Inflammatory macrophage treated with lipopolysaccharide for 1 hour (primary cell): ENCODE measurements at regions not wholly inside any gene's neighbourhood (a gene's known extent, or its start where the extent isn't known, plus 50 kb on each side); places are given as distances from the start of the nearest gene placed in this dataset.
"Not testable (repeated sequence)": the region's sequence is repeated elsewhere in the genome, so short reads cannot be mapped to it uniquely, and the experiment has no call there.

Experiments used
- DNase-seq, 2 donors: peaks; one replicate each; pipeline ENCODE4 v3.0.0-alpha.2; 2020 to 2022

DNA sequence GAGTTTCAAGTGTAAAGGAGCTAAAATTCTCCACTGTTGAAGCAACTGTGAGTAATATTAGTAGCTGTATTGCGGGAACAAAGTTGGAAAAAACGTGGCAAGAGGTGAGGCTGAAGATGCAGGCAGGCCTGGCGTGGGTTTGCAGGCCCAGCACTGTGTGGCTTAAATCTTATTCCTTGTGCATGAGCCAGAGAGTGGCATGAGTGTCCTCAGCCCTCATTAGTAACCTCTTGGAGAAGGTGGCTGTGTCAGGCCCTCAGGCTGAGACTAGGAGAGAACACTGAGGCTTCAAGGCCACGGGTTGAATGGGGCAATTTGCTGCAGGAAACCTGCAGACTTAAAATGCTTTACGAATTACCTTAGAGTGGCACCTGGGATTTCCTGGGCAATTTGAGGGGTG lies 372.7 kb upstream of the CITED2 start:
- DNase-seq: no peak

DNA sequence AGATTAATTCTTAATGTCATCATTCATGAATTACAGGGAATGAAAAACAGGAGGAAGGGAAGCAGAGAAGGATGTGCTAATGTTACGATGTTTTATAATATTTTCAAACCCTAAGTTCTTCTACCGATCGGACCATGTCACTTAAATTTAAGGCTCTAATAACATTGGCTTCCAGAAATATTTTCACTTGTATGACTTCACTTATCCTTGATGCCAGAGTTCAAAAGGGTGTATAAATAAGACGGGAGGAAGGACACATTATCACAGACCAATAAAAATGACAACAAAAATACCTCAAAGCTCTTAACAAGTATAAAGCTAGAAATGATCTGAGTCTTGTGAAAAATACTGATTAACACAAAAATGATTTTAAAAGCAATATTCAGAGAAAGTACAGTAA lies 370.4 kb upstream of the CITED2 start:
- DNase-seq: no peak

DNA sequence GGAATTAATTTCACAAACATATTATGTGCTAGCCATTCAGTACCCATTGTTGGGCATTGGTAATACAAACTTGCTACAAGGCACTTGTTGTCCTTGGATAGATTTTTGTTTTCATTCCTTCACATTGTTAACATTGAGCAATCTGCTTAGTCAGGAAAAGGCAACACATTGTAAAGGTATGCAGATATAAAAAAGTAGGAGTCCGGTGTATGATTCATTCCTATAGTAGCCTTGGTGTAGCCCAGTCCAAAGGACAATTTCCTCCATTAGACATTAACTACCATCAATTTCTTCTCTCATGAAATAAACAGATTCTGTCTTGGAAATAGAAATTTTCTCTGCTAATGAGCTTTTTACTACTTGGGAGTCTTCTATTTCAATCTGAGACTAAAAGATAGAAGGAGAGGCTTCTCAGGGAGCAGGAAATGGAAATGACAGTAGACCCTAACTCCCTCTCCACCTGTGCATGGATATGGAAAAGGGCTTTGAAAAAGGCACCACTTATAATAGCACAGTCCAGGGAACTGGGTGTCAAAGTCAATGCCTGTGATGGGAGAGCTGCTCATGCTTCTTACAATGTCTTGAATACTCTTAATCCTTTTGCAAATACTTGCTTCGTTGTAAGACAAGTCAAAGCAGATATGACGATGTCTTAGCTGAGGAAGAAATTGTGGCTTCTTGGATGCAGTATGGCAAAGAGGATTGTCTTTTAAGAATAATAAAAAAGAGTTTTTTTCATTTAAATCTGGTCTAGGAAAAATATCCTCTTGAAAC lies 369.4 kb upstream of the CITED2 start:
- DNase-seq: no peak

DNA sequence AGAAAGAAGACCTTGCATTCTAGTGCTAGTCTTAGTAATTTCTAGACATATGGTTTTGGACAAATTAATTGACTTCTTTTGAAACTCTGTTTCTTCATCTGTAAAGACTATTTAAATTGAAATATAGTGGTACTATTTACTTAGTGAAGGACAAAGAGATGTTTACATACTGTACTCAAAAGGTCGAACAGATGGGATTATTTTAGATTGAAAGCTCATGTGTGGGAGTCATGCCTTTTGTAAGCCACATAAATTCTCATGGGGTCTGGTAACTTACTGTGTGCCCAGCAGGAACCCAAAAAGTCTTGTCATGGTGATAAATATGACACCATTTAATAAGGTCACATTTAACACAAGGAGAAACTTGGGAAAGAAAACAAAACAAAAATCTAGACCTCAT lies 368.2 kb upstream of the CITED2 start:
- DNase-seq: no peak

DNA sequence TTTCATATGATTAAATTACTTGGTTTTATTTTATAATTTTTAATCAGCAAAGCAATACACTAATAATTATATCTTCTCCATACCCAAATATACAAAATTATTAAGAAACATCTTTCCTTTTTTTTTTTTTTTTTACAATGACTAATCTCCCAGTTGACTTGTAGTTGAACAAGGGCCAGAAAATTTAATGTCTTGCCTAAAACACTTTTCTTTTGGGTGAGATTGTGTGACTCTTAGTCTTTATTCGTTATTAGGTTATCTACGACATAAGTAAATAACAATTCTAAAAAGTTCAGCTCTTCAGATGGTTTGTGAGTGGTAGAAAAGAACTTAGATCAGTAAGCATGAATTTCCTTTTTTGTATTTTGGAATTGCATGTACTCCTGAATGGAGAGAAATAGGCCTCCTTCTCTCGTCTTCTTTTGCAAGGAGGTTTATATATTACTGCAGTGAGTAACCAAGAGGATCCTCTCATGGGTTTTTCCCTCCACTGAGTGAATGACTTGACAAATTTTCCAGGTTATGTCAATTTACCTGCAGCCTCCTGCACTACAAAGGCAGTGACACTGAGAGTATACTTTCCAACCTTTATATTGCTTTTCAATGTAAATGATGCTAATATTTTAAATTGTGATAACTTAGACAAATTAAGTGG lies 364.5 kb upstream of the CITED2 start:
- DNase-seq: no peak

DNA sequence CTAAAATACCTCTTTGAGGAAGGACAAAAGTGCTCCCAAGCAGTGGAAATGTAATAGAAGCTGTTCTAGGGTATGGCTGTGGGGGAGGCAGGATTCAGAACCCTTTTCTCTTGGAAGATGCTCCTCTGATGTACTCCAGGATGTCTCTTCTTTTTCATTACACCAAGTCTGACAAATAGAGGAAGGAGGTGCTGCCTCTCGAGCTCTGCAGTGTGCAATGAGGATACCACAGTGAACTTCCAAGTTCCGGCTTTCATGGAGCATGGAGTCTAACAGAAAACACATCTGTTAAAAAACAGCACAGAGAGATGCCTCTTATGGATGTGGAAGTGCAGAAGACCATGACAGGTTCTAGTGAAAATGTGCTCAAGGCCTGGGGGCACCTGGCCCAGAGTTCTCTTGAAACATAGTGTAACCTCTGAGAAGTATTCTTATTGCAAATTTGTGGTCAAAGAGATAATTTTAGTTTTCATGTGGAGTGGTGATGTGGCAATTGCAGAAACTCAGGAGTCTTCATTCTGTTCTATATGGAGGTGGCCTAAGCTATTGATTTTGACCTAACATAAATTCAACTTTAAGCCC lies 362.0 kb upstream of the CITED2 start:
- DNase-seq: no peak

DNA sequence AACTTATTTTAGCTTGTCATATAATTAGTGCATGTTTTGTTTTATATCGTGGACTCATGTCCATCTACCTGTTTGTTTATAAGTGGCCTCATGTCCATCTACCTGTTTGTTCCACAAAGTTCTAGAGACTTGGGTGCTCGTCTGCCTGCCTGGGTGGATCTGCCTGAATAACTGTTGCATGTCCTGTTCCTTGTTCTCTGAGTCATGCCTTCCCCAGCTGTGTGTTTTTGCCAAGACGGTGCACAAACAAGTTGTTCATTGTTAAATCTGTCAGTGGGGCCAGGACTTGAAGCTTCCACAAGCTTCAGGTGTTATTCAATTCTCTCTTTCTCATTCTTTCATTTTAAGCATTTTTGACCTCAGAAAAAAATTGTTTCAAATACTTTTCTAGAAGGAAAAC lies 358.0 kb upstream of the CITED2 start:
- DNase-seq: no peak

DNA sequence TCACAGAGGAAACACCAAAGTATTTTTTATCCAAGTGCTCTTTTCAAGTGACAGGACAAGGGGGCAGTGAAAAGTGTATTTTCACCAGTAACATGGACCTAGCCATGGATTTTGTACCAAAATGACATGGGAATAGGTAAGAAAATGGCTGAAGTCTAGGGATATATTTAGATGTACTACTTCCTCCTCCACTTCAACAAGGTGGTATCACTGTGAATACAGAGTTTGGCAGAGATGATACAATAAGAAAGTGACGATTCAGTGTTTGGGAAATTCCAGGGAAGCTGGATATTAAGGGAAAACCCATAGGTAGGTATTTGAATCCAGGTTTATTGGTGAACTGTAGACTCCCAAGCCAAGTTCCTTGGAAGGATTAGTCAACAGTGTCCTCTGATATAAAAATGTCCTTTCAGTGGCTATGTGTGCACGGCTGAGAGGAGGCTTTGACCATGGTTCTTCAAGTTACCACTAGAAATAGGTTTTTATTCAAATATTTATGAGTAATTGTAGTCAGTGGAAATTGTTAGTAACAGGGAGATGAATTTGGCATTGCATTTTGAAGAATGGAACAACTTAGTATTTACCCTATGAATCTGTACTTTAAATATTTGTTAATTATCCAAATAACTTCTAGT lies 356.0 kb upstream of the CITED2 start:
- DNase-seq: no peak

DNA sequence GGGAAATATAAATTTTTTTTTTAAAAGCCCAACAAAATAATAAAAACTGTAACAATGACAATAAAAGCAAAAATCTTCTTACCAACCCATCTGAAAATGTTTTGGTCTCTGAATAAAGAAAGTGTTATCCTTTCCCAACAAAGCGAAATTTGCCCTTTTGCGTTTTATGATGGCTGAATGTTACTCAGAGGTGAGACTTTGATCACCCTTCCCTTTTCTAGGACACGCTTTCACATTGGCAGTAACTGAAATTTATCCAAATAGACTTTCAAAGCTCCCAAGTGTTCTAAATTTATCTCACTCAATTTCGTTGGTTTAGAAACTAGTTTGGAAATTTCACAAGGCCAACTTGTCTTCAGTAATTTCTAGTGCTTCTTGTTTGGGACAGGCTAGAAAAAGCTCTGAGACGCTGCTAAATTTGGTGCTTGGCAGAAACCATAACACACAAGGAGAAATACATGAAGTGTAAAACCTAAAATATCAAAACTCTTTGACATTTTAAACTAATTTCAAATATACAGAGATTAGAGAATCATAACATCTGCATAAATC lies 354.5 kb upstream of the CITED2 start:
- DNase-seq: no peak

DNA sequence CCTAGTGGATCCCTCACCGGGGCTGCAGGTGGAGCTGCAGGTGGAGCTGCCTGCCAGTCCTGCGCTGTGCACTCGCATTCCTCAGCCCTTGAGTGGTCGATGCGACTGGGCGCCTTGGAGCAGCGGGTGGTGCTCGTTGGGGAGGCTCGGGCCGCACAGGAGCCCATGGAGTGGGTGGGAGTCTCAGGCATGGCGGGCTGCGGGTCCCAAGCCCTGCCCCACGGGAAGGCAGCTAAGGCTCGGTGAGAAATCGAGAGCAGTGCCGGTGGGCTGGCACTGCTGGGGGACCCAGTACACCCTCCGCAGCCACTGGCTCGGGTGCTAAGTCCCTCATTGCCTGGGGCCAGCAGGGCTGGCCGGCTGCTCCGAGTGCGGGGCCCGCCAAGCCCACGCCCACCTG lies 351.8 kb upstream of the CITED2 start:
- DNase-seq: not testable (repeated sequence)

DNA sequence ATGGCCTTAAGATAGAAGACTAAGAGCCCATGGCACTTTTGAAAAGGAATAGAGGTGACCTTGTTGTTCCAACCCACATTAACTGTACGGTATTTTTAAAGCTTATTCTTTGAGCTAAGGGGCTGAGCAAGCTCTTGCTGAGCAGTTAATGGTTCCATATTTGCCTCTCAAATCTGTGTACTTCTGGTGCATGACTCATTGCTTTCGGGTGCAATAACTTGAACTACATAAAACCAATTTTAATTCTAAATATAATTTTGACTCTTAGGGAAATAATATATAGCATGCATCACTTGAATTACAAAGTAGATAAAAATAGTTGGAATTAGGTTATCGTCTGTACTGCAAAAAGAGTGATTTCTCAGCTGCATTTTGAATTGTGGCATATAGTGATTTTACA lies 348.1 kb upstream of the CITED2 start:
- DNase-seq: no peak

DNA sequence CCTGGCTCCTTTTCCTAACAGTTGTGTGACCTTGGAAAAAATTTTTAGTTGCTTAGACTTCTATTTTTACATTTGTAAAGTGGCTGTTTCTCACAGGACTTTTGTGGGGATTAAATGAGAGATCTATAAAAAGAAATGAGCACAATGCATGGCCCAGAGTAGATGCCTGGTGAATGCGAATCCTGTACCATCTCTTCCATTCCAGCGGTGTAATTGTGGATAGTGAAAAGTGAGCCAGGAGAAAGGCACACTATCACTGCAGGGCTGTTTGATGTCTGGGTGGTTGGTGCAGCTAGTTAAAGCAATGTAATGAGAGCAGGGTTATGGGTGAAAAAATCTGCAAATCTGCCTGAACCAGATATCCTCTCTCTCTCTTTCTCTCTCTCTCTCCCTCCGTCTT lies 347.5 kb upstream of the CITED2 start:
- no peak for DNase-seq

DNA sequence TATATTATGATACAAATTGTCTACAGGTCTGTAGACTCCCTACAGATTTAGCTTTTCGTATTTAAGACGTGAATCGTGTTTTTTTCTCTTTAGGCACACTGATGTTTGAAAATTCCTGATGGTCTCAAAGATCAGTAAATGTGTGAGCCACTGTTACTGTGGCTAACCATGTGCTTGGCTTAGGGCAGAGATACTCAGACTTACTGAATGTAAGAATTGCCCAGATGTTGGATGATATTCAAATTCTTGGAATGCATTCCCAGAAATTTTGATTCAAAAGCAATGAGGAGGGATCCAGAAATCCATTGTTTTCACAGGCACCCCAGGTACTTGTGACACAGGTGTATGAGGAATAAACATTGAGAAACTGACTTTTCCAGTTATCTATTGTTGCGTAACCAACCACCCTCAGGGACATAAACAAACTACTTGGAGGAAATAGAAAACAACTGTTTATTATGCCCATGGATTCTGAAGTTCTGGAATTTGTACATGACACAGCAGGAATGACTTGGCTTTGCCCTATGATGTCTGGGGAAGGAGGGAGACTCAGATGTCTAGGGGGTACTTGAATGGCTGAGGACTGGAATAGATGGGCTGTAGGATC lies 339.6 kb upstream of the CITED2 start:
- DNase-seq: no peak

DNA sequence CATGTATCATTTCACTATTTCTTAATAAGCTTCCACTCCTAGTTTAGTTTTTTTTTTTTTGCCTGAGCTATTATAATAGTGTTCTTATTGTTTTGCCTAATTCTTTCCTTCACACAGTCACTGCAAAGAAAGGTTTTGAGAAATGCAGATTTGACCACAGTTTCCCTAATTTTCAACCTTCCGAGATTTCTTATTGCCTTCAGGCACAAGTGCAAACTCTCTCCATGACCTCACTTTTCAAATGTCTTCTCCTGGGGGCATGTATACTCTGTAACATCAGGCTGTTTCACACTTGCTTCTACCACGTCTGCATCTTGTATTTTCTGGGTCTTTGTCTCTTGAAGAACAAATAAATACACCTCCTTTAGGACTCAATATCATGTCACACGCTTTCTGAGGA lies 339.0 kb upstream of the CITED2 start:
- DNase-seq: peak; percentile 62 to 69

DNA sequence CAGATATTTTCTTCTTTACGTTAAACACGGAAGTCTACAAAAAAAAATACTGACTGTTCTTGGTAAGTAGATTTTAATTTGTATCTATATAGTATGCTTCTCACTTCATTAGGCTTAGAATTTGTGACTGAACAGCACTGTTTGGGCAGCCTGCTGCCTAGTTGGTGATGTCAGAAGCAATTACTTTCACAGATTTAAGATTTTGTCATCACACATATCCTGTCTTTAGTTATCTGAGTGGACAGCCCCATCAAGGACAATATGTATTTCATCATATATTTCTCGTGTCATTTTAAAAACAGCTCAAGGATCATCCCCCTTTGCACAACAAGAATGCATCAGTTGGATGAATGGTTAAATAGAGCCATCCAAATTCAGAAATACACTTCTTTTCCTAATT lies 338.4 kb upstream of the CITED2 start:
- DNase-seq: no peak

DNA sequence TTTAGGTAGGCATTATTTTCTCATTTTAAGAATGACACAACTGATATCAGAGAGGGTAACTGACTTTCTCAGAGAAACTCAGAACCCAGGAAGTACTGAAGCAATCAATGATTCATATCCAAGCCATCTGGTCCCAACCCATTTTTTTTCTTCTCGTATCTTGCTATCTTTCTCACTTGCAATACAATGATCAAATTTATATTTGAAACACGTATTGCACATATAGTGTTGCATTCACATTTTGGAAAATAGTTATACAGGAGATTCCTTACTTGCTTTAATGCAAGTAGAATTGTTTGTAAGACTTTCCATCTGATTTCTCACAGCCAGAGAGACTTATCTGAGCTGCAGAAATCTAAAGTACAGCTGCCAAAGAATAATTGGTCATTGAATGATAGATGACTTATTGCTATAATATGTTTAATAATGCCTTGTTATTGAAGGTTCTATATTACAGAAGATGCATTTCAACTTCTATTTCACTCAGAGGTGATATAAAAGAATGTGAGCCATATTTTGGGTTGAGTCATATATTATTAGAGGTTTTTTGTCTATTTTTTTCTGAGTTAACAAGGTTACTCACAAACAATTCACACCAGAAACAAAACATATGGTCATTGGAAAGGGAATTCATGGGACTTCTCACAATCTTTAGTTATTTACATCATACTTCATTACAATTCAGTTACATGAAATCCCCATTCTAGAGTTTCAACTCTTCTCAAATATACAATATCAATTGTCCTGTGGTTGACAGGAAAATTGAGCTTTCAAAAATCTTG lies 337.5 kb upstream of the CITED2 start:
- DNase-seq: peak; percentile 27 to 35

DNA sequence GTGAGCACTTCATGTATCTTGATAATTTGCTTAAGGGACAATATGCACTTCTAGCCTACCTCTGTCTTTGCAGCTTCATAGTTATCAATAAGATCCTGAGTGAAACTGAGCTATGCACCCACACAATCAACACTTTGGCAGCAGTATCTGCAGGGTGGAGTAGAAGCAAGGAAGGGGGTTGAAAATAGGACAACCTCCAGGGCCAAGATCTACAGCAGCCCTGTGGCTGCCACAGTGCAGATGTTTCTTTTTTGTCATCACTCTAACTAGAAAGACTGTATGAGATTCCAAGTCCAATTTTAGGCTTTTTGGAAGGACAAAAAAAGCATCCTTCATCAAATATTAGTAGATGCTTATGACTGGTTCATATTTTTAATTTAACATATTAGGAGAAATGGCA lies 336.1 kb upstream of the CITED2 start:
- no peak for DNase-seq

DNA sequence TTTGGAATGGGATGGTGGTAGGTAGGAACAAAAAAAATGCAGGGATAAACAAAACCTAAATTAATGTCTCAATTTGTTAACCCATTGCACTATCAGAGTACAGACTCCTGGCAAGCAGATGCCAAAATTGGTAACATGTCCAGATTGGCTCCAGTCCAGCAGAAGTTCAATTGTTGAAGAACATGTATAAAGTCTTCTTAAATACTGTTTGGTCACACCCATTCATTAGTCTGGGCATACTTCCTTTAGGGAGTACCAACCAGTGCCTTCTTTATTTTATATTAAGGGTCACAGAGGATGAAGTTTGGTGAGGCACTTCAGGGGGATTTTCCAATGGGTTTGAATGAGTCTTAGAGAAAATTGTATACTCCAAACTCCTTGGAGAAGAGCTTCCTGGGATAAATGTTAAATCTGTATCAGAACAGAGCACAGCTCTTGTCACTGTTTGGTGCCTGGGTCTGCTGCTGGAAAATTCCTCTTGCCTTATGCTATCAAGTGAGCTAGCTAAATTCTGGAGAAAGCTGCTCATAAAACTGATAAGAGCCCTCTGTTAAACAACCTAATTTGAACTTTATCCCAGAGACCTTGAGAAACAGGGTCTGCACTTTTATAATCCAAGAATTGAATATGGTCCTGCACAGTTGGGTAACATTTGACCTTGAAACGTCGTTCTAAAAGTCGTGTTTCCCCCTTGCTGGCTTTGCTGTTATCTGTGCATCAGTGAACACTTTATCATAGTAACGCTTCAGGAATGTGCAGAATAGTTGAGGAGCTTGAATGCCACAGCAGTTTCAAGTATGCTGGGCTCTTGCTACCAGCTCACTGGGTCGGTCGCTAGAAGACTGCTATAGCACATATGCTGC lies 334.1 kb upstream of the CITED2 start:
- DNase-seq: no peak

DNA sequence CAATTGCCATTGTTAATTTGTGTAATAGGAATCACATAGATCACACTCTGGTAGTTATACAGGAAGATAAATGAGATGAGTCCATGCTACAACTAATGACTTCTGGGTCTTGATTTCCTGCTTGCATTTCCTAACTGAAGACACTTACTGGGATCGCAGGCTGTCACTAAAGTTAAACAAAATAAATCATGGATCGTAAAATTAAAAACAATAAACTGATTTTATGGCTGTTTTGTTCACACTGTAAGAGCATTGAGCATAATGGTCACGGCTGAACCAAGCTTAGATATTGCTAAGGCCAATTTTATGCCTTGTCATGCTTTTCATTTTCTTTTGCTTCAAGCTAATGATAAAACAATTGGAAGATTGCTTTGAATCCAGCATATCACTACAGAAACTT lies 332.5 kb upstream of the CITED2 start:
- no peak for DNase-seq

DNA sequence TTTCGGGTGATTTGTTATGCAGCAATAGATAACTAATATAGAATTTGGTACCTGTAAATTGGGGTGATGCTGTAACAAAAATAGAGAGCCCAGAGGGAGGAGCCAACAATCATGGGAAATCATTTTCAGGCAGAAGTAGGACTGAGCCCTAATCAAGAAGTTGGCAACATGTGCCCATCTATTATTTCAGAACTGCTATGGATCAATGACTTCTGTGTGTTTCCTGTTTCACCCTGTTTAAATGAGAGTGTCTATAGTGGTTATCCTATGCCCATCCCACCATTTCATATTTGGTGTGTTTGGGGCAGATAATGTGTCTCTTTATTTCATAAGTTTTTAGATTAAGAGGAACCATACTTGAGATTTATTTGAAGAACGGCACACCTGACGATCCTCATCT lies 330.8 kb upstream of the CITED2 start:
- no peak for DNase-seq

DNA sequence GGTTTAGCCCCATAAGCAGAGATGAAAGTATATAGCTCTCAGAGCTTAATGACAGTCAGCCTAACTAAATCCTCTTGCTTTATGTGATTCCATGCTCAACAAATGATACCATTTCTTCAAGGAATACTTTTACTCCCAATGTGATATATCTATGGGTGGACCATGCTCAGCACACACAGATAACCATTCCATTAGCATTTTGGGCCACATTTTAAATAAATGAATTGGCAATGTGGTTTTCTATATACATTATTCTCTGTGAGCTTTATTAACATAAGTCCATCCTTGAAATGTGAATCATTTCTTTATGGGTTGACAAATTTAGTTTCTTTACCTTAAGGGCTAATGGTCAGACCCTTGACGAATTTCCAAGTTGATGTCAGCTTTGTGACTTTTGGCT lies 329.3 kb upstream of the CITED2 start:
- DNase-seq: no peak
